GM18499 (cell line): ENCODE measurements at regions not wholly inside any gene's neighbourhood (a gene's known extent, or its start where the extent isn't known, plus 50 kb on each side); places are given as distances from the start of the nearest gene placed in this dataset.
"Not testable (repeated sequence)": the region's sequence is repeated elsewhere in the genome, so short reads cannot be mapped to it uniquely, and the experiment has no call there.

Source experiments
- ATAC-seq: cut with Tn5 transposase; IDR thresholded peaks from one replicate; pipeline ENCODE4 v1.9.1; 2021; ENCODE audit warnings: moderate number of reproducible peaks; ENCODE audit not compliant: insufficient read depth, unreplicated experiment

- ATAC-seq: no peak
Measured at GRCh38 chr9:94033383-94033782, 50.9 kb upstream of the PTPDC1 start.

- no peak for ATAC-seq
Measured at GRCh38 chr9:94031946-94032345, 52.3 kb upstream of the PTPDC1 start.

GRCh38 chr9:94031380-94031779 lies 52.9 kb upstream of the PTPDC1 start:
- no peak for ATAC-seq

- ATAC-seq: peak; percentile 71
Measured at GRCh38 chr9:94030318-94031179, 53.7 kb upstream of the PTPDC1 start.

- ATAC-seq: no peak
Measured at GRCh38 chr9:94029932-94030317, 54.3 kb upstream of the PTPDC1 start.

GRCh38 chr9:94026816-94027215 lies 57.4 kb upstream of the PTPDC1 start:
- ATAC-seq: no peak

- not testable (repeated sequence) for ATAC-seq
Measured at GRCh38 chr9:94022476-94022875, 61.8 kb upstream of the PTPDC1 start.

- not testable (repeated sequence) for ATAC-seq
Measured at GRCh38 chr9:94020836-94021235, 63.4 kb upstream of the PTPDC1 start.

- no peak for ATAC-seq
Measured at GRCh38 chr9:94018628-94019027, 63.5 kb upstream of the BARX1 start.

- ATAC-seq: no peak
Measured at GRCh38 chr9:94017939-94018531, 62.9 kb upstream of the BARX1 start.

GRCh38 chr9:94016744-94017143 lies 61.6 kb upstream of the BARX1 start:
- no peak for ATAC-seq

GRCh38 chr9:94014920-94015319 lies 59.8 kb upstream of the BARX1 start:
- no peak for ATAC-seq

- ATAC-seq: no peak
Measured at GRCh38 chr9:94014066-94014654, 59.0 kb upstream of the BARX1 start.

- ATAC-seq: no peak
Measured at GRCh38 chr9:94010980-94011533, 55.9 kb upstream of the BARX1 start.

- ATAC-seq: no peak
Measured at GRCh38 chr9:94005272-94005901, 50.2 kb upstream of the BARX1 start.
